ENCODE measurements at regions not wholly inside any gene's neighbourhood (a gene's known extent, or its start where the extent isn't known, plus 50 kb on each side); places are given as distances from the start of the nearest gene placed in this dataset.

GRCh38 chr1:191261111-191261510, 783.4 kb upstream of the BRINP3 start:
- no peak overlapping the region for H3K14ac ChIP-seq (ENCODE audit: insufficient read depth, low read length)
- H2BK5ac ChIP-seq (ENCODE audit: insufficient read length, low read length), result no peak overlapping the region
- H4K5ac ChIP-seq (ENCODE audit: insufficient read length, low read depth, low read length), result no peak overlapping the region
- H2BK15ac ChIP-seq (ENCODE audit: low read depth, low read length), result no peak overlapping the region
- H3K79me1 ChIP-seq (ENCODE audit: insufficient read depth, low read depth, low read length, poor library complexity, severe bottlenecking), result no peaks in the 10 kb centered on the region
- no peak overlapping the region for H3K18ac ChIP-seq (ENCODE audit: insufficient read length, low read depth, low read length)
- no peak overlapping the region for H3K4ac ChIP-seq (ENCODE audit: low read depth, low read length)
- no peaks in the 10 kb centered on the region for H3K79me2 ChIP-seq (ENCODE audit: insufficient read depth, low read length)
- H2AFZ ChIP-seq (ENCODE audit: low read length), result no peak overlapping the region
- no peak for DNase-seq
- Mint-ChIP-seq H3K27me3 (ENCODE audit: low read depth) (no peaks in the 10 kb centered on the region), H3K9me3 (no peaks in the 10 kb centered on the region), H3K36me3 (ENCODE audit: insufficient read depth in 1 of 3, low read depth in 3 of 3) (no peaks in the 10 kb centered on the region), H3K4me3 (no peak overlapping the region), H3K27ac (no peak overlapping the region), H3K4me1 (no peaks in the 10 kb centered on the region)
- H3K27me3 ChIP-seq (ENCODE audit: insufficient read depth, low read length), result no peaks in the 10 kb centered on the region
- H2BK120ac ChIP-seq (ENCODE audit: low read depth, low read length, poor library complexity, severe bottlenecking), result no peak overlapping the region
- no CpG with 5 or more reads among the region's 4 CpGs for WGBS (ENCODE audit: extremely low coverage, insufficient read length, low lambda C conversion rate)
- no peaks in the 10 kb centered on the region for H4K20me1 ChIP-seq (ENCODE audit: control insufficient read depth, insufficient read depth, insufficient read length)
- H3K27ac ChIP-seq (ENCODE audit: insufficient read length, low read depth, low read length), result no peak overlapping the region
- H3K56ac ChIP-seq (ENCODE audit: insufficient read length, low read depth, low read length), result no peak overlapping the region
- H4K91ac ChIP-seq (ENCODE audit: insufficient read length, low read depth, low read length), result no peak overlapping the region
- no peak overlapping the region for H2BK20ac ChIP-seq (ENCODE audit: low read depth, low read length, poor library complexity, severe bottlenecking)
- no peak overlapping the region for H3K9ac ChIP-seq (ENCODE audit: extremely low read depth, insufficient read length, low read length)
- H3T11ph ChIP-seq (ENCODE audit: low read length), result no peak overlapping the region
- H3K23ac ChIP-seq (ENCODE audit: insufficient read length, low read depth, low read length), result no peak overlapping the region
- no peaks in the 10 kb centered on the region for H3K4me1 ChIP-seq (ENCODE audit: insufficient read depth, low read length)
- no peak overlapping the region for H2AK5ac ChIP-seq (ENCODE audit: insufficient read length, low read length)
- no peak overlapping the region for H2BK12ac ChIP-seq (ENCODE audit: insufficient read length, low read depth, low read length)
- no peak overlapping the region for H4K8ac ChIP-seq (replicated peaks; ENCODE audit: insufficient read length, low read depth, low read length)
- H3K9me3 ChIP-seq (ENCODE audit: control insufficient read depth, low read depth, low read length), result no peaks in the 10 kb centered on the region
- H3K23me2 ChIP-seq (ENCODE audit: insufficient read length, low read depth, low read length, poor library complexity, severe bottlenecking), result no peaks in the 10 kb centered on the region
- TF ChIP-seq CTCF (conservative IDR thresholded peaks at IDR 0.05), result no peak
- no peak overlapping the region for H3K4me2 ChIP-seq (ENCODE audit: insufficient read depth, insufficient read length, low read length)
